ENCODE measurements at regions not wholly inside any gene's neighbourhood (a gene's known extent, or its start where the extent isn't known, plus 50 kb on each side); places are given as distances from the start of the nearest gene placed in this dataset.

DNA sequence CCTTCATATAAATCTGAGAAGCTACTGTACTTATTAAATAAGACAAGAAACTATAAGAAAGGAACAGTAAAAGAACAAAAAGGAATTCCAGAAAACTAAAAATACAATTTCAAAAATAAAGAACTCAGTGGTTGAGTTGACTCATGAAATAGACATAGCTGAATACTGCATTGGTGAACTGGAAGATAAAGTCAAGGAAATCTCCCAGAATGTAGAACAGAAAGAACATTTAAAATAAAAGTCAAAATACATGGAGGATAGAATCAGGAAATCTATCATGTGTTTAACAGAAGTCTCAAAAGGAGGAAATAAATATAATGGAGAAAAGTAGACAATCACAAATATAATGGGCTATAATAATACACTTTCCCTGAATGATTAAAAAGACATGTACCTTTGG is 136.4 kb upstream of the PMFBP1 start:
- intact Hi-C loops (cut with DNase I) = no loop called here
- no peak for DNase-seq

DNA sequence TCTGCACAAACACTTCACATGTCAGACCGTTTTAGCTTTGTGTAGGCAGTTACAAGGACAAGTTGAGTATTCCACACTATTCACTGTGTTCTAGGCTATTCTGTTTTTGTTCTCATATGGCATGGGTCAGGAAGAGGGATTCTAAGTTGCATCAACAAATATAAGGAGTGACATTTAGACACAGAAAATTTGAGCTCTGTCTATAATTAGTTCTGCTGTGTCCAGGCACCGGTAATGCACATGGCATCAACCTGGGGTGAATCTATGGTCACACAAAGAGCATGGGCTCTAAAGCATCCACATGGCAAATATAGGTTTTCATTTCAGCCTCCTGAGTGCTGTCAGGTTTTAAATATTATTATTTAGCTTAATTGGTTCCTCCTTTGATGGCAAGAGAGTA is 130.4 kb upstream of the PMFBP1 start:
- intact Hi-C loops (cut with DNase I) = no loop called here
- no peak for DNase-seq

DNA sequence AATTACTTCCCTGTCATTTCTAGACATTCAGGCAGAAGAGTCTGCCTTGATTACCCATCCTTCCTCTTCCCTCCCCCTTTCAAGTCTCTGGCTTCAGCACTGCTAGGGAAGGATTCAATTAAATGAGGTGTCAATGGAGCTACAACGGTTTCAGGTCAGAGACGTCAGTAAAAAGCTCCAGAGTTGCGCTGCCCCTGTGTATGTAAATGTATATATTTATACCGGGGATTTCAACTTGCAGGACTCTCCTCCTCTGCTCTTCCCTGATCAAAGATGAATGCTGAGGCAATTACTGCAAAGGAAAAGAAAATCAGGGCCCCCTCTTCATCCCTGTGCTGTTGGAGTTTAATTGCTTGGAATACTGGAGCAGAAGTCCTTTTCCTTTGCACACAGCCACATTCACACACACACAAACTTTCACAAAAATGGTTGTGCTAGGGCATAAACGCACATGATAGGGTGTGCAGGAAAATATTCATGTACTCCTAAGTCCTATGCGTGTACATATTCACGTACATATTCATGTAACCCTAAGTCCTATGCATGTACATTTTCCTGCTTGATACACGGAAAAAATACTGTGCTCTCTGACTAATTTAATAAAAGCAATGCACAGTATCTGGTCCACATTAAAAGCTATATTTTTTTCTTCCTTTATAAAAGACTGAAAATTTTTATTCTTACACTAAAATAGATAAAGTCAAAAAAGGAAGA is 129.7 kb upstream of the PMFBP1 start:
- DNase-seq = no peak

DNA sequence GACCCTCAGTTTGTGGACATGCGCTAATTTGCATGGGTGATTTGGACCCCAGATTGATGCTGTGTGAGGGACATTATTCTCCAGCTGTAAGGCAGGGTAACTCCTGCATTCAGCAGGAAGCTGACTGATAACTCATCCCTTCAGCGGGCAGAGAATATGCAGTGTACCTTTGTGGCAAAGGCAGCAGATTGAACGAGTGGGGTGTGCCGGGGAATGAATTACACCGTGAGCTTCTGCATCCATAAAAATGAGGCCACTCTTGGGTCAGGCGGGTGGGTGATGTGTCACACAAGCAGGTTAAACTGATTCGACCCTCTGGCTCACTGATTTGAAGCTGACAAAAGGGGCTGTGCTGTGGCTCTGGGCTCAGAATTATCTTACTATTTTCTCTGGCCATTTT is 128.9 kb upstream of the PMFBP1 start:
- peak in 21 of 42 donors; percentile 2 to 51 (median 14) for DNase-seq
- intact Hi-C loops (cut with DNase I) = no loop called here

More for the DNA sequence above, 129.7 kb upstream of the PMFBP1 start:
- intact Hi-C loops (cut with DNase I) = no loop called here

DNA sequence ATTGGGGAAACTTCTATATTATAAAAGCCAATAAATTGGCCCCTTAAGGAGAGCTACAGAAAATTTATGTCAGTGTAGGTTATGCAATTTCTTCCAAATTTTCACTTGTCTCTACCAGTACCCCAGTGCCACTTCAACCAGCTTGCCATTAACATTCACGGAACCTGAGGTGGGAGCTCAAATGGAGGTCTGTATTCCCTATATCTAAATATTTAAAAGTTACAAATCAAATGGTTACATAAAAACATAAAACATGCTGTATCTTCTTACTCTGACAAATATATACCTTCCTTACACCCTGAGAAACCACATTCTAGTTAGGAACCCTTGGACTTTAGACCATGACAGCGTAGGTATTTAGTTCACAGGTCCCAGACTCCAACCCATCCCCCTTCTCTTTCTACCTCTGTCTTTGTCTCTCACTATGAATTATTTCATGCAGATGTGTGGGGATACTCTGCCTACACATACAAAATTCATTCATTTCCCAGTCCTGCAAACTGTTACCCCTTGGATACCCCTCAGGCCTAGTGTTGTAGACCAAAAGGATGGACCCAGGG is 127.8 kb upstream of the PMFBP1 start:
- intact Hi-C loops (cut with DNase I) = no loop called here
- DNase-seq = no peak

DNA sequence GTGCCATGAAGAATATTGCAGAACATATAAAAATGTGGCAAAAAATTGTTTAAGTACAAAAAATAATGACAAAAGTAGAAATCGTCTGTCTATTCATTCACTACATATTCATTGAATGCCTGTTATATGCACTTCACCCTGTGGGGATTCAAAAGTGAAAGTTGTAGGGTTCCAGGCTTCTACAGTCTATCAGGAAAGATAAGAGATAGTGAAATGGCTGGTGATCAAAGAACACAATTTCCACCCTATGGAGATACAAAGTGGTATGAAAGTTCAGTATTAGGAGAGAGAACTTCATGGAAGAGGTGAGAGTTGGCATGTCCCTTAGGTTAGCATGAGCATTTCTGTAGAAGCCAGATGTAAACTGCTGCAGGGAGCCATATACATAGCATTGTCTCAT is 127.0 kb upstream of the PMFBP1 start:
- intact Hi-C loops (cut with DNase I) = no loop called here
- no peak for DNase-seq

DNA sequence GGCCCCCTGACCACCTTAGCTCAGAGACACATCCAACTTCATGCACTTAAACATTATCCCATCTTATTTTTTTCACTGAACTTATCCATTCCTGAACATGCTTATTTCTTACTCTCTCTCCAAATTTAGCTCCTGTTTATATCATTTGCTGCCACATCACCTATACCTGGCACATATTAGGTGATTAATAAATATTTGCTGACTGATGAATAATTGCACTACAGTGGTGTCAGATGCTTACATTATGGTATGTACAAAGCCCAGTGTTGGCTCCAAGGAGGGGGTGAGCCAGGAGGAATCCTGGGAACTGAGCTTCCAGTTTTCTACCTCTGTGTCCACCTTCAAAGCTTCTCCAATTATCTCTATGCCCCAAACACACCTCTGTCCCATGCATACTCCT is 124.0 kb upstream of the PMFBP1 start:
- DNase-seq = no peak
- intact Hi-C loops (cut with DNase I) = no loop called here

DNA sequence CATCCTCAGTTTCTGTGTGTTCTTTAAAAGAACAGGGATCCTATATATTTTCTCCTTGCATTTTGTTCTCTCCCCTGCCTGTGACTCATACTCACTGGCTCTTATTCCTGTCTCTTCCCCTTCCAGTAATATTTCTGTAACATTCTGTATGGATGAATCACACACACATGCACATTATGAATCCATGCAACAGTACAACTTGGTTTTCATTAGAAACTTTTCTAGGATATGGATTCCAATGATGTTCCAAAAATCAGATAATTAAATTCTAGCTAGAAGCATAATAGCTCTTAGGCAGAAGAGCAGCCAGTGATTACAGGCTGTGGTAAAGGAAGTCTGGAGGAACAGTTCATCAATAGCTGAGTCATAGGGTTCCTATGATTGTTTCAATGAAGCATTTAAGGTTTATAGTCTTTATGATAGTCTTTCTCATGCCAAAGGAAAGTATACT is 119.6 kb upstream of the PMFBP1 start:
- intact Hi-C loops (cut with DNase I) = no loop called here
- peak in 4 of 42 donors; percentile 12 to 39 (median 23) for DNase-seq

DNA sequence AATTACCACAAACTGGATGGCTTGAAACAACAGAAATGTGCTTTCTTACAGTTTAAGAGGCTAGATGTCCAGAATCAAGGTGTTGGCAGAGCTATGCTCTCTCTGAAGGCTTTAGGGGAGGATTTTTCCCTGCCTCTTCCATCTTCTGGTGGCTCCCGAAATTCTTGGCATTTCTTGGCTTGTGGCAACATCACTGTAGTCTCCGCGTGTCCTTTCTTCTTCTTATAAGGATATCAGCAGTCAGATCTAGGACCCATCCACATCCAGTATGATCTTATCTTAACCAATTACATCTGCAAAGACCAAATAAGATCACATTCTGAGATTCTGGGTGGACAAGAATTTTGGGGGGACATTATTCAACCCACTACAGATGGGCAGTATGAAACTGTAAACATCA is 119.2 kb upstream of the PMFBP1 start:
- no peak for DNase-seq
- intact Hi-C loops (cut with DNase I) = no loop called here

DNA sequence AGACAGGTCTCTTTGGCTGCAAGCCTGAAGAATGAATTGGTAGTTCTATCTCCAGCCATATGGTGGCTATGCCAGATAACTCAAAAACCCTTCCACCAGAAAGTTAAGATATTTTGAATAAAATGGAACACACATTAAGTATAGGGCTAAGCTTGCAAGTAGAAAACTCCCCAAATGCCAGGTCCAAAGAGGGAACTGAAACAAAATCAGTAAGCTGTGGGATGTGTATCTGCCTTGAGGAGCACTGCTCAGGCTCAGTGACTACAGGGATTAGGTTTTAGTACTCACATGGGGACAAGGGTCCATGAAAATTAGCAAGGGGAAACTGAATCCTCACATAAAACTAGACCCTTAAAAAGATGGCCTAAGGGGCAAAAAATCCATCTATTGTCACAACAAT is 115.7 kb upstream of the PMFBP1 start:
- intact Hi-C loops (cut with DNase I) = no loop called here
- DNase-seq = no peak

DNA sequence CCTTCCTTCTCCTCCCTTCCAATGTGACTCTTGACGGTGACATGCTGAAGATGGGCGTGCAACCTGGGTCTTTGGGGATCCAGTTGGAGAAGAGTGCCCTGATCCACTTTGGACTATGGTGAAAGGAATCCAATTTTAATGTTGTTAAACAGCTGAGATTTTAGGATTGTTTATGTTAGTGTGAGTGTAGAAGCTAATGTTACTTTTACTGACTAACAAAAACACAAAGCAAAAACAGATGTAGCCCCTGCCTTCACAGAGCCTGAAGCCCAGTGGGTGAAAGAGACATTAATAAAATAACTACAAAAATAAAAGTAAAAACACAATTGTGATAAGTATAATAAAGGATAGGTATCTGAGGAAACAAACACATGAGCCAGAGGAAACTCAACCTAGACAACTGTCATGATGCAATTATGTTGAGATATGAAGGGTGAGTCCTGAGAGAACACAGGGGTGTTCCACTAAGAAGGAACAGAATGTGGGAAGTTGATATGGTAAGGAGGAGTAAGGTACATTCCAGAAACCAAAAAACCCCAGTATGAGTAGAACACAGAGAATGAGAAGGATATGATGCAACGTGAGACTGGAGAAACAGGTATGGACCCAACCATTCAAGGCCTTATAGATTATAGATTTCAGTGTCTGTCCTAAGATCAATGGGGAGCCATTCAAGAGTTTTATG is 115.1 kb upstream of the PMFBP1 start:
- intact Hi-C loops (cut with DNase I) = no loop called here
- no peak for DNase-seq

DNA sequence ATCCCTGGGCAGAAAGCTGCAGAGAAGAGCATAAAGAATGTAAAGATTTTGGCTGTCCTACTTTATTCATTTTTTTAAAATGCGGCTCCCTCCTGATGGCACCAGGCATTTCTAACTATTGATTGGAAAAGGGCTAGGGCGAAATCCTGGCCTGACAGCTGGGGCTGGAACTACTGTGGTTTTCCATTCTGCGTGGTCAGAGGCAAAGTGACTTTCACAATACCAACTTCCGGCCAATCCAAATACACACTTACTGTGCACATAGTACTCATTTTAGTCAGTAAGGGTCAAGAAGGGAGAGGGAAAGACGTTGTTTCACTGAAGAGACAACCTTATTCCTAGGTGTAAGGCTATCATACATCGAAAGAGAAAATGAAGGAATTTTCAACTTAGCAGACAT is 113.8 kb upstream of the PMFBP1 start:
- intact Hi-C loops (cut with DNase I) = no loop called here
- no peak for DNase-seq

DNA sequence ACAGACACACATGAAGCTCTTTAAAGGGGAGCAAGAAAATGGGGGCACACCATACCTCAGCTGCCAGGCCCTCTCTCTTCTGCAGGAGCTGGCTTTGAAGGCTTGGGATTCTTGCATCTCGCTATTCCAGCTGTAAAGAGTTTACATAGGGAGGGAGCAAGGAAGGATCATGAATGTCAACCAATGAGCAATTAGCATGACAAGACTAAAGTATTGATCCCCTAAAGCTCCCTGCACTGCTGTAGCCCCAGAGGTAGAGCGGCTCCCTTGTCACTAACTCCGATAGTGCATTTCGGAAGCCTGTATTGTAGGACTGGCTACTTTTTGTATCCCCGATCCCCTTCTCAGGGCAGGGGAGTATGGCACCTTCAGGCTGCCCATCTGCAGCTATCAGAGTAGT is 113.4 kb upstream of the PMFBP1 start:
- intact Hi-C loops (cut with DNase I) = no loop called here
- no peak for DNase-seq

DNA sequence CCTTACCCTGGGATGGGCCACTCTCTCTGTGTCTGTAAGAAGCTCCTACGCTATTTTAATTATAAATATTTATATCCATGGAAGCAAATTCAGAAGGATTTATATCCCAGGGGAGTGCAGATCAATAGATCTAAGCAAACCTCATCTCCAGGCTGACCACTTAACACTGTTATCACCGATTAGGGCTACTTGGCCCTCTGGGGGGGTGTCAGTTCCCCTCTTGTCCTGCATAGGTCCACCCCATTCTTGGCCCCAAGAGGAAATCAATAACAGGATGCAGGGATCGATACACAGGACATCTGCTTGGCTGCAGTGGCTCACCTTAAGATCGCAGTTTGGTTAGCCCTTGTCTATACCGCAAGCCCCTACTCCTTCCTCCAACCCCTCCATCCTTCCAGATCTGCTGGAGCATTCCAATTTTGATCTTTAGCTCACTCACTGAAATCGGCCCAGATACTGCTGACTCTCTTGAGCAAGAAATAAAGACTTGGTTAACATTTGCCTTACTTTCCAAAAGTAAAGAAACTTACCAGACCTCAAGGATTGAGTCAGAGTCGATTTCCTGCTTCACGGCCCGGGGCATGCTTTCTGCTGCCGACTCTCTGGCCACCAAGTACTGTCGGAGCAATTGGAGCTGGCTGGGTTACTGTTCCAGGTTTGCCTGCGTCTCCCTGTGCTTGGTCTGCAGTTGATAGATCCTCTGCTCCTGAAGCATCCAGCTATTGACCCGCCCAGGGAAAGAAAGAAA is 112.3 kb upstream of the PMFBP1 start:
- intact Hi-C loops (cut with DNase I) = no loop called here
- no peak for DNase-seq

DNA sequence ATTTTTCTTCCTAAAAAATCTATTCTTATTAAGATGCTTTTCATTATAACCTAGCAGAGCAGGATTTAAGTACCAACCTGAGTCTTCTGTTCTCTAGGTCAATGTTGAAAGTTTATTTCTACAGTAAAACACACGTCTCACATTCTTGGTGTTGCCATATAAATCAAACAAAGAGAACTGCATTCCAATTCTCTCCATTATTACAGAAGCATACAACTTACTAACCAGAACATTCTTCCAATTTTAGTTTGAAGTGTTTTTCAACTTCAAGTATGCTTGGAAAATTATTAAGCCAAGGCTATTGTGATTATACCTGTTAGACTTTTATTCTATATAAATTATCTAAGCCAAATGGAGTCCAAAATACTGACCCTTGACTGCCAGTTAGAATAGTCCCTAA is 110.4 kb upstream of the PMFBP1 start:
- intact Hi-C loops (cut with DNase I) = no loop called here
- no peak for DNase-seq

DNA sequence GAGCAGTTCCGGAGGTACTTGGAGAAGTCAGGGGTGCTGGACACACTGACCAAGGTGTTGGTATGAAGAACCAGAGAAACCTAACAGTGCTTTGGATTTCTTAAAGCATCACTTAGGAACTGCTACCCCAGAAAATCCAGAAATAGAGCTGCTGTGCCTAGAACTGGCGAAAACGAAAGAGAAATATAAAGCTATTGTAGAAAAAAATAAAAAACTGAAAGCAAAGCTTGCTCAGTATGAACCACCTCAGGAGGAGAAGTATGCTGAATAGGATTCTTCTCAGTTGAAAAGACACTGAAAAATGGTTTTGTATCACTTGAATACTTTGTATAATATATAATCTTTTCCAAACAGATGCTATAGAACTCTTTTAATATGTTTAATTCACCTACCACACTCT is 106.3 kb upstream of the PMFBP1 start:
- intact Hi-C loops (cut with DNase I) = no loop called here
- no peak for DNase-seq

DNA sequence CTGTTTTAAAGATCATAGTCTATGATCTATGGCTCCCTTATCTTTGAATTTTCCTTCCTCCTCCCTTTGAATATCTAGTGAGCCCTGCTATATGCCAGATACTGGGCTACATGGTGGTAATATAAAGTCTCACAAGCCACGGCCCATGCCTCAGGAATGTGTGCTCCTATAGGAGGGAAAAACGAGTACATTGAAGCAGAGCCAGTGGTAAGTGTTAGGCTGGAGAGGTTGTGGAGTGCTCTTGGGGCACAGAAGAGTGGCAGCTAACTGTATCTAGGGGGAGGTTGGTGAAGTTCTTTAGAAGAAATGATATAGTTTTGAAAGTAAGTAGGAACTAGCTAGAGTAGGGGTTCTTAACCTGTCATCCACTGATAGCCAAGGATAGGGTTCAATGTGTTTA is 105.8 kb upstream of the PMFBP1 start:
- no peak for DNase-seq
- intact Hi-C loops (cut with DNase I) = no loop called here

DNA sequence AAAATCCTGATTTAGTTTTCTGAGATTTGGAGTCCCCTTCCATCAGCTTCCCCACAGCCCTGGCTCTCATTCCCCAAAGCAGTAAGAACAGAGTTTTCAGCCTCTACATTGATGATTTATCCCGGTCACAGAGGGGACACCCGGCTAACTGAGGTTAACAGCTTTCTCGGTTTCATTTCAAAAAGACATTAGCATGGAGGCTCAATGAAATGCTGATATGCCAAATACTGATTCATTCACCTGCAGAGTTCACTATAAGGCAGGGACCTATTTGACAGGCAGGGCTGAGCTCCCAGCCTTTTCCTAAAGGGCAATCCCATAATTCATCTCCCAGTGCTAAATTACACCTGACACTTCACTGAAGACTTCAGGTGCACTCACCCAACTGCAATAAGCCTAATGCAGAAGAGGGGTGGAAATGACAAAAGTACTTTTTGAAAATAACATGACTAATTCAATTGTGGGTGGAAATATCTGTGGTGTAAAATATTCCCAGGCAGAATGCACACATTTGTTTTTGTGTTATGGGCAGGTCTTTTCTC is 99.8 kb upstream of the PMFBP1 start:
- intact Hi-C loops (cut with DNase I) = no loop called here

DNA sequence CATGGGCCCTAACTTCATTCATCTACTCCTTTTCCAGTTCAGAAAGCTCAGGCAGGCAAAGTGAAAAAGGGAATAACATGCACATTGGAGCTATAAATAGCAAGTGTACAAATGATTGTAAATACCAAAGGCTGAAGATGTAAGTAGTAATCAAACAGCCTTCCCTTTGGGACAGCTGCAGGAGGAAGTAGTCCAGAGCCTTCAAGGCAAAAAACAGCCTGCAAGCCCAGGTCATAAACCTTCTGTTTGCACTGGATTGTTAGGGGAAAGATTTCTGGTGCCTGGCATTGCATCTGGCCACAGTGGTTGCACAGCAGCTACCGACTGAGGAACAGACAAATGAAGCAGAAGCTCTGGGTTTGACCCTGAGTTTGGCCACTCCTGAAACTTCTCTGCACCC is 98.6 kb upstream of the PMFBP1 start:
- intact Hi-C loops (cut with DNase I) = no loop called here
- no peak for DNase-seq

More for the DNA sequence above, 99.8 kb upstream of the PMFBP1 start:
- peak in 12 of 42 donors; percentile 6 to 56 (median 18) for DNase-seq

DNA sequence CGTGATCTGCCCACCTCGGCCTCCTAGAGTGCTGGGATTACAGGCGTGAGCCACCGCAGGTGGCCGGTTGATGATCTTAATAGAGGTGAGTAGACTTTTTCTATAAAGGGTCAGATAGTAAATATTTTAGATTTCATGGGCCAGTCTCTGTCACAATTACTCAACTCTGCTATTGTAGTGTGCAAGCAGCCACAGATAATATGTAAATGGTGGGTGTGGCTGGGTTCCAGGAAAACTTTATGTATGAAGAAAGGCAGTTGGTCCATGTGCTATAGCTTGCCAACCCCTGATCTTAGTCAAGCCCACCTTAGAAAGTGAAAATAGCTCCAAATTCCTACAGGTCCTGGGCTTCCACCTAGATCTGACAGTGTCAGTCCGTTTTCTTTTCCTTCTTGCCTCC is 94.9 kb upstream of the PMFBP1 start:
- no peak for DNase-seq
- intact Hi-C loops (cut with DNase I) = no loop called here
